ENCODE measurements at regions not wholly inside any gene's neighbourhood (a gene's known extent, or its start where the extent isn't known, plus 50 kb on each side); places are given as distances from the start of the nearest gene placed in this dataset.

DNA sequence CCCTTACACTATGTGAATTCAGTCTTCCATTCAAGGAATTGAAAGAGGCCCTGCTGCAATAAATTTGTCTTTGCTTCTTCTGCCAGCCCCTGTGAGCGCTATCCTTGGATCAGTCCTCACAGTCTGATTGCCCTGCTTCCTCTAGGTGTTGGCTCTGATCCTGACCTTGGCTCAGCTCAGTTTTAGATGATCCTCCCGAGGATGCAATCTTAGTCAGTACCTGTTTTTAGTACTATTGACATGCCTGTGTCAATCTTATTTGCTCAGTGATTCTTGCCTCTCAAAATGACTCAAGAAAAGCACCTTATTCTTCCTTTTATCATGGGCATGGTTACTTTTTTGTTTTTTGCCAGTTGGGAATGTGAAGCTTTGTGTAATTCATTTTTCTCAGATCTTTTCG is 101.4 kb upstream of the KCNK1 start:
- TF ChIP-seq, protein P1, sequence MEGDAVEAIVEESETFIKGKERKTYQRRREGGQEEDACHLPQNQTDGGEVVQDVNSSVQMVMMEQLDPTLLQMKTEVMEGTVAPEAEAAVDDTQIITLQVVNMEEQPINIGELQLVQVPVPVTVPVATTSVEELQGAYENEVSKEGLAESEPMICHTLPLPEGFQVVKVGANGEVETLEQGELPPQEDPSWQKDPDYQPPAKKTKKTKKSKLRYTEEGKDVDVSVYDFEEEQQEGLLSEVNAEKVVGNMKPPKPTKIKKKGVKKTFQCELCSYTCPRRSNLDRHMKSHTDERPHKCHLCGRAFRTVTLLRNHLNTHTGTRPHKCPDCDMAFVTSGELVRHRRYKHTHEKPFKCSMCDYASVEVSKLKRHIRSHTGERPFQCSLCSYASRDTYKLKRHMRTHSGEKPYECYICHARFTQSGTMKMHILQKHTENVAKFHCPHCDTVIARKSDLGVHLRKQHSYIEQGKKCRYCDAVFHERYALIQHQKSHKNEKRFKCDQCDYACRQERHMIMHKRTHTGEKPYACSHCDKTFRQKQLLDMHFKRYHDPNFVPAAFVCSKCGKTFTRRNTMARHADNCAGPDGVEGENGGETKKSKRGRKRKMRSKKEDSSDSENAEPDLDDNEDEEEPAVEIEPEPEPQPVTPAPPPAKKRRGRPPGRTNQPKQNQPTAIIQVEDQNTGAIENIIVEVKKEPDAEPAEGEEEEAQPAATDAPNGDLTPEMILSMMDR (IDR thresholded peaks at IDR 0.05; ENCODE audit: low read depth, low read length) = no peak
- TF ChIP-seq EZH2phosphoT487 (IDR thresholded peaks at IDR 0.05; ENCODE audit: low read depth) = no peak

Data from OCI-LY3 (cell line).